HG03139 (cell line): ENCODE measurements at regions not wholly inside any gene's neighbourhood (a gene's known extent, or its start where the extent isn't known, plus 50 kb on each side); places are given as distances from the start of the nearest gene placed in this dataset.

Source experiments
- ATAC-seq: cut with Tn5 transposase; IDR thresholded peaks from one replicate; pipeline ENCODE4 v1.9.1; 2021; ENCODE audit not compliant: unreplicated experiment

DNA sequence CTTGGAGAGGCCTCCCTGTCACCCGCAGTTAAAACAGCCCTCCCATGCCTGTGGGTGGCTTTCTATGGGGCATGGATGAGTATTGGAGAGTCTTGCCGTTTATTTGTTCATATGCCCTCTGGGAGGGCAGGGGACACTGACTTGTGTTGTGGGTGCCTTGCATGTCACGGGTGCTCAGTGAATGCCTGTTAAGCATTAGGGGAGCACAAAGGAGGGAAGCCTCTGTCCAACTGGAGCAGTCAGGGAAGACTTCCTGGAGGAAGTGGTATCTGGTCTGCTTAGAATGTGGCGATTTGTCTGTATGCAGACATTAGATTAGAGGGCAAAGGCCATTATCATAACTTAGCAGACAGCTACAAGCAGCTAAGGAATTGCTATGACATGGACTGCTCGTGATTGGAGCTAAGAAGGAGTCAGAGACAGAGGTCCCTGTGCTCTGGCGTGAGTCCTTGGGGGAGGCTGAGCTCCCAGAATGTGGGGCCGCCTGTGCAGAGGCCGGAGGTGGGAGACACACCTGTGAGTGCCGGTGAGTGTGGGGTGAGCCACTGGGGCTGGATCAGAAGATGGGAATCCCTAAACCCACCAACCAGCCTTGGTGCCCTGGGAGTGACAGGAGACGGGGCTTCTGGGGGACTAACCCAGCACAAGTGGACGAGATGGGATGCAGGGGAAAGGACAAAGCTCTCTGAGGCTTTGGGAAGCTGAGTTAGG is 286.1 kb downstream of the SEC14L1 start:
- ATAC-seq = no peak

GRCh38 chr17:77427391-77427991 is 286.7 kb downstream of the SEC14L1 start:
- ATAC-seq = no peak

- ATAC-seq = no peak
These were observed 287.4 kb downstream of the SEC14L1 start for GRCh38 chr17:77428020-77428748.

DNA sequence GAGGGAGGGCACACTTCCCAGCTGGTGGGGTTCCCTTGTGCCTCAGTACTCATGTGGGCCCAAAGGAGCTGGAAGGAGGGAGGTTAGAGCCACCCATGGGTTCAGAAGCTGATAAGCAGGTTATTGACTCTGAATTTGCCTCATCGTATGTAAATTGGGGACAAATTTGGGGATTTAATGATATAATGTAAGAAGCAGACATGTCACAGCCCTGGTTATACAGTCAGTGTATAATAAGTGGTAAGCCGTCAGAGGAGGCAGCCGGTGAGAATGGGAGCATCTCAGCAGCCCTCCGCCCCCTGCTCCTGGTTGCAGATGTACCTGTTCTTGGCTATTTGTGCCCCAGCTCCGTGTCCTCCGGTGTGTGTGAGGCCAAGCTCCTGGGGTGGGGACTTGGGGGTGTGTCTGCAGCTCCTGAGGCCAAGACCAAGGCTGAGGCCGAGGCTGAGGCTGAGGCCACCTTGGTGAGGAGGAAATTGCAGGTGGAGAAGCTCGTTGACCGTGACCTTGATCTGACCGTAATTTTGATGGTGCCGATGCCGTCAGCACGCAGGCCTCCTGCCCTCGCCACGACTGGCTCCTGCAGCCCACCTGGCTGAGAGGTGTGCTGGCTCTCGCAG is 288.1 kb downstream of the SEC14L1 start:
- no peak for ATAC-seq

DNA sequence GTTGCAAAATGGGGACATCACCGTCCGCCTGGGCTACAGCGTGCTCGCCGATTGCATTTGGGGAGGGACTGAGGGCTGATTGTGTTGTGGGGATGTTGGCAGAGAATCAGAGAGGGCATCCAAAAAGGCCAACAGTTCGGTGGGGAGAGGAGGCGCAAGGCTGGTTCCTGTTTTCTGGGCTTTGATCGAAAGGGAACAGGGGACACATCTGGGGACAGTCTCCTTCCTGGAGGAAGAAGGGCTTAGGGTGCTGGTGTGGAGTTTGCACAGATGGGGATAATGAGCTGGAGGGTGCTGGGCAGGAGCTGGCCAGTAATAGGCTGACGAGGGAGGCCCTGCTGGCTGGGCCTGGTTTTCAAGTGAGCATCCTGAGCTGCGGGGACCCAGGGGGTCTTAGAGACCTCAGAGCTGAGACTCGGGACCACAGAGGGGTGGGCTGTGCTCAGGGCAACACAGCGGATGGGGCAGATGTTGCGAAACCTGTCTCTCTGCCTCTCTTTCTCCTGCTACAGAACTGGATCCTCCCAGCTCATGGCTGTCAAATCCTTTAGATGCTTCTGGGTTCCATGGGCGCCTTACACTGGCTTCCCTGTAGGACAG is 288.7 kb downstream of the SEC14L1 start:
- no peak for ATAC-seq

DNA sequence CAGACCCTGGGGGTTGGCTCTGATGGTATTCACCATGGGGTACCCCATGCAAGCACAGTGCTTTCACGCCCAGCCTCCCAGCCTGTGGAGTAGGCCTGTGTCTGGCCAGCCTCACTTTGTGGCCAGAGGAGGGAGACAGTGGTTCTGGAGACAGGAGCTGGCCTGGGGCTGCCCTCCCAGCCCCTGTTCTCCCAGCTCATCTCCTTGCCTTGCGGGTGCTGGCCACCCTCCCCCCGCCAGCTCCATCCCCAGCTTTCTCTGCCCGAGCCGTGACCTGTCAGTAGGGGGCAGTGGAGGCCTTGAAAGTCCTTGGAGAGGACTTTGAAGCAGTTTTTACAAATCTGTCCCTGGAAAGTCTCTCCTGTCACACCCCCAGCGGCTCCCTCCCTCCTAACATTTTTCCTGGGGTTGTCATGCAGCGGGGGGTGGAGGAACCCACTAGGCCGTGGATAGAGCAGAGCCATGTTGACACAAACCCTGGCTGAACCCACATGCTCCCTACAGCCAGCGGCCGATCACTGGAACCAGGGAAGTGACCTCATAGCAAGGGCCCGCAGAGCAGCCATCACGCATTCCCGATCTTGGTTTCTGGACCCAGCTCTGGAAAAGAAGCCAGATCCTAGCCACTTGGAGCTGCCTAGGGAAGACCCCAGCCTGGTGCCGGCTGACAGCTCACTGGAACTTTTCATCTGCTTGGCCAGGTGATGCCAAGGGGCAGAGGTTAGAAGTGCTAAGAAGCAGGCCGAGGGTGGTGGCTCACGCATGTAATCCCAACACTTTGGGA is 289.4 kb downstream of the SEC14L1 start:
- no peak for ATAC-seq

DNA sequence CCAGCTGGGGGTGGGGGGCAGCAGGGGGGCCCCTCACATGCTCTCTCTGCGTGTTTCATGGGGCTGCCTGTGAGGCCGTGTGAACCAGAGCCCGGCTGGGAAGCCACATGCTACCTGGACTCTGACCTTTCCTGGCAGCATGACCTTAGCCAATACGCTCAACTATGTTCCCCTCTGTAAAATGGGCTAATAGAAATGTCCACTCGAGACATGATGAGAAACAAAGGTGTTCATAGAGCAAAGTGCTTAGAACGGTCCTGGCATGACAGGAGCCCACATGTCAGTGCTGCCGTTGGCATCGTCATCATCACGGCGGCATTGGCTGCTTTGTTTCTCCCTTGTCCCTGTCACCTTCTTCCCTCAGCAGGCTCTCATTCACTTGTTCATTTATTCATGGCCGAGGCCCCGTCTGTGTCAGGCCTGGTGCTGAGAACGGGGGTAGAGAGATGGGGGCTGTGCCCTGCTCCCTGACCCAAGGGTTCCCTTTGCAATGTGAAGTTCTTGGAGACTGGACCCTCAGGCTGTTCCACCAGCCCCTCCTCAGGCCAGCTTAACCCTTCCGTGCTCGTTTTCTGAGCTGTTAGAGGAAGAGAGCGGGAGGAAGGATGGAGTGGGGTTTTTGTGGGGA is 291.4 kb downstream of the SEC14L1 start:
- no peak for ATAC-seq

DNA sequence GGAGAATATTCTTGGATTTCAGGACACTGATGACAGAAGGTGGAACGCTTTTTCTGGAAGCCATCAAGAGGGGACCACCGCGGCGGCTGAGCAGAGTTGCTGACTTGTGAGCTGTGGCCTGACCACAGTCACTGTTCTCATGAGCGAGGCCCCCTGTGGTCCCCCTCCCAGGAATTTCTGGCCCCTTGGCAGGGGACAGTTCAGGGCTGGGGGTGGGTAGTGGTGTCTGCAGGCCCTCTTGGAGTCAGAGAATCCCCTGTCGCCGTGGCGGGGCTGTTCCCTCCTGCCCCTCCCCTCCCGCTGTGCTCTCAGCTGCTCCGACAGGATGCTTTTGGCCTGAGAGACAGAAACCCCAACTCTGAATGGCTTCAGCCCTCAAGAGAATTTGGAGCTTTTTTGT is 292.0 kb downstream of the SEC14L1 start:
- ATAC-seq = no peak

DNA sequence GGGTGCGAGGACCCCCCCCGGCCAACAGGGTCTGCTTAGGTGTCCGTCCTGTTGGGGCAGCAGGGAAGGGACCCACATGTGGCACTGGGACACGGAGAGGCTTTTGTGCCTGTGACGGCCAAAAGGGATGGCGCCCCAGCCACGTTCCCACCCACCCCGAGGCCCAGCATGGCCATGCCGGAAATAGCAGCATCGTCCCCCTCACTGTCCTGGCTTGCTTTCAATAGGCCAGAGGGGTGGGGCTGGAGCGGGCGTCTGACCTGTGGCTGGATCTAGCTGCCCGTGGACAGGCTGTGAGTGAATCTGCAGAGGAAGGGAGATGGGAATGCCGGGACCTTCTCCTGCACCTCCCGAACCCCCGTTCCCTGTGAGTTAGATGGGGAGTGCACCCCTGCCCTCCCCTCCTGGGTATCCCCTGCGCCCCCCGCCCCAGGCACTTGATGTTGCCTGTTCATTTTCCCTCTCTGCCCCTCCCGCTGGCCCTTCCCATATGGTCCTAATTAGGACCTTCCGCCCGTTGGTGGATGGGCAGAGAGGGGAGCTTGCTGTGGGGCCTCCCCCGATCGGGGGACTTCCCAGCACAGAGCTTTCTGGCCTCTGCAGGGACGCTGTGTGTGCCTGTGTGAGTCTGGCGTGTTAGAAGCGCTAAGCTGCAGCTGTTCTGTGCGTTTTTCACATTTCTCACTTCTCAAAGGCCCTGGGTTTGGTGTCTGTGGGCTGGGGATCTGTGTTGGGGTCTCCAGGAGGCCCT is 292.8 kb downstream of the SEC14L1 start:
- no peak for ATAC-seq

DNA sequence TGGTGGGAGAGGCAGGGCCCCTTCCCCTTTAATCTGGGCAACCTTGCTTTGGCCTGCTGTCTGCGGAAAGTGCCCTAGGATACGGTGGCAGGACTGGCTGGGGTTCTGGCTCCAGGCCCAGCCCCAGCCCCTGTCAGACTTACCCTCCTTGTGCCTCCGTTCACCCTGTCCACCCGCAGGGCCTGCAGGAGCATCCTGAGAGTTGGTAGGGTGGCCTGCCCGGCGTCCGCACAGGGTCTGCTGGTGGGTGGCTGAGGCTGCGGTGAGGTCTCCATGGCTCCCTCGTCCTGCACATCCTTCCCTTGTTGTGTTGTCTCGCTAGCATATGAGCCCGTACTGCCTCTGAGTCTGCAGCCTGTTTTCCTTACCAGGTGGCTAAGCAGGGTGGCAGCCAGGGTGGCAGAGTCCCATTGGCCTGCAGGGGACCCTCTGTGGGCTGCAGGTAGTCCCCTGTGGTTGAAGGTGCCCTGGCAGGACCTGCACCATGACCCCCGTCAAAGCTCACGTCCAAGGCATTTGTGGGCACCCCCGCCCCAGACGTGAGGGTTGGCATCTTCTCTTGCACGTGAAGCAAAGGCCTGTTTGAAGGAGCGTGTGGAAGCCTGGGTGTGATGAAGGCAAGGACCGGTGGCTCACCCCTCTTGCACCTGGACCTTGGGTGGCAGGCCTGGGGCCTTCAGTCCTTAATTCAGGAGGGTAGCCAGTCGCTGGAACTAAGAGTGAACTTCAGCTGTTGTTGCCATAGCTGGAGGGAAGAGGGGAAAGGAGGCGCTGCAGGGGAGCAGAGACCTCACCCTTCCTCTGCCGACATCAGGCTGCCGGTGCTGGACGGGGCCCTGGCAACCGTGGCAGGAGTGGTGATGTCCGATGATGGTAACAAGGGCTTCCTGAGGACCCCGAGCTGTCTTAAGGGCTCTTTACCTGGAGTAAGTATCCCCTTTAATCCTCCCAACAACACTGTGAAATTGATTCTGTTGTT is 293.7 kb downstream of the SEC14L1 start:
- ATAC-seq = no peak

- ATAC-seq = no peak
These were observed 294.7 kb downstream of the SEC14L1 start for GRCh38 chr17:77435272-77436057.

DNA sequence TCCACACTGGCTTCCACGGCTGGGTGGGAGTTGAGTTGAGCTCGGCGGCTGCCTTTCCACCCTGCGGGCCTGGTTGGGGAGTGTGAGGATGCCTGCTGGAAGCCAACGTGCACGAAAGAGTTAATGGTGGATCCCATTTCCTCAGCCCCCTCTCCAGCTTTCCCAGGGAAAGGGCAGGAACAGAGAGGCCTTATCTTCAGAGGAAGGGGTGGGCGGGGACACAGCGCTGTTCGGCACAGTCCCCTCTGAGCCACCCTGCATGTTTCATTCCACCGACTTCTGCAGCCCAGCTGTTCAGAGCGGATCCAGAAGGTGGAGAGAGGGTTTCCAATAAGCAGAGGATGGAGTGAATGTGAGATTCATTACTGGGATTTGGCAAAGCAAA is 295.3 kb downstream of the SEC14L1 start:
- no peak for ATAC-seq

DNA sequence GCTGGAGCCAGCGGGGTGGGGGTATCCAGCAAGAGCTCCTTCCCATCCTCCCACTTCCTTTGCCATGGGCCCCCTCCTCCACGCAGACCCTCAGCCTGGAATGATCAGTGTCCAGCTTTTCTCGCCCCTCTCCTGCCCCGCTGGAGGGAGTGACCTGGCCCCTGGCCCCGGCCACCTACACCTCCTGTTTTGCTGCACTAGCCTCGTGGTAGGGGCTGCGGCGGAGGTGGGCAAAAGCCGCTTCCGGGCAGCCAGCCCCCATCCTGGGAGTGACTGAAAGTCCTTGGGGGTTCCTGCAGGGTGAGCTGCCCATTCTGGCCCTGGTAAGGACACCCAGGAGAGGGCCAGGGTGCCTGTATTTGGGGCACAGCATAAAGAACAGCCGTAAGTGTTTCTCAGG is 295.7 kb downstream of the SEC14L1 start:
- ATAC-seq = no peak

- ATAC-seq = no peak
These were observed 296.2 kb downstream of the SEC14L1 start for GRCh38 chr17:77437017-77437416.

DNA sequence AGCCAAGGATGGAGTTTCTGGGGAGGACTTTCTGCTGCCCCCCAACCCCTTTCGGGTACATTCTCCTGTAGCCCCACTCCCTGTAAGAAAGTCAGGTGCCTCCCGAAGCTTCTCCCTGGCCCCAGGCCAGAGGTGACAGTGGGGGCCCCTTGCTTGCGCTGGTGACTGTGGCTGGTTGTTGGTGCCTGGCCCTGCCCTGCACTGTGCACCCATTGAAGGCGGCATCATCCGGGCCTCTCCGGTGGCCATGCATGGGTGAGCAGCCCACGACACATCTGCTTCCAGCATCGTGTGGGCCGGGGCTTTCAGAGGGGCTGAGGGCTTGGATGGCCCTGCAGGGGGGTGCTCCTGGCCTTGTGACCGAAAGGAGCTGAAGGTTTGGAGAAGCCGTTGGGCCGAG is 297.0 kb downstream of the SEC14L1 start:
- no peak for ATAC-seq

DNA sequence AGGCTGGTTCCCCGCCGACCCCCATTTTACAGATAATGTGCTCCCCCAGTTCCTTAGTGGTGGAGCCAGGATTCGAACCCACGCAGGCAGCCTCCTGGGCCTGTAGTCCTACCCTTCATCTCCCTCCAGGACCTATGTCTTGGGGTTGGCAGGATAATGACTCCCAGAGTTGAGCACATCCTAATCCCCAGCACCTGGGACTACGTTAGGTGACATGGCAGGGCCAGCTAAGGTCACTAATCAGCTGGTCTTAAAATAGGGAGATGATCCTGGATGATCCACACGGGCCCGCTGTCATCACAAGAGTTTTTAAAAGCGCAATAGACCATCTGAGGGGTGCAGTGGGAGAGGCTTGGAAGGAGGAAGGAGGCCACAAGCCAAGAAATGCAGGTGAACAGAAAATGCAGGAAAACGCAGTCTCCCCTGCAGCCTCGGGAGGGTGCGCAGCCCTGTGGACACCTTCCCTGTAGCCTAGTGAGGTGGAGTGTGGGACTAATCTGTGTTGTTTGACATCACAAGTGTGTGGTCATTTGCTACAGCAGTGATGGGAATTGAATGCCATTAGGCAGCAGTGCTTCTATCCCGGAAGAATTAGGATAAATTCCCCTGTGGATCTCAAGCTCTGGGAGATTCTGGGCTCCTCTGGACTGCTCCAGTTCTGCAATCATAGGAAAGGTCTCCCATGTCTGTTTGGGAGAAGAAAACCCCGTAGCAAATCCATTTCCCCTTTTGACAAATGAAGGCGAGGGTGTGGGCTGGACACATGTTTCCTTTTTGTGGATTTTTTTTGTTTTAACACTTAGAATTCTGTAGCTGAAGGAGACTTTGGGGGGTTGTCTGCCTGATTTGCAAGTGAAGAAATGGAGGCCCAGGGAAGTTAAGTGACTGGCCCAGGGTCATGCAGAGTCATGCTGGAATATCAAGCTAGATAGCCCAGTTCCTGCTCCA is 297.7 kb downstream of the SEC14L1 start:
- no peak for ATAC-seq
